CD14-positive monocyte (primary cell): ENCODE measurements at regions not wholly inside any gene's neighbourhood (a gene's known extent, or its start where the extent isn't known, plus 50 kb on each side); places are given as distances from the start of the nearest gene placed in this dataset.

Source experiments
- DNase-seq, 3 donors: peaks; one replicate each; pipeline ENCODE4 v3.0.0-alpha.2; 2011 to 2022
- H2AFZ ChIP-seq: 2 replicates; pipeline ENCODE4 v1.6.0; 2012; ENCODE audit warnings: mild to moderate bottlenecking, low read depth, low read length, inconsistent platforms; ENCODE audit not compliant: insufficient read depth, poor library complexity, severe bottlenecking
- H3K27ac ChIP-seq, 2 donors: 1 replicate in 1 of 2; 2 replicates in 1 of 2; pipeline ENCODE4 v1.5.1; 2012 to 2013; ENCODE audit warnings: low read length in 2 of 2, control low read depth in 1 of 2, inconsistent platforms in 1 of 2, low read depth in 1 of 2, mild to moderate bottlenecking in 1 of 2
- H3K27me3 ChIP-seq, 2 donors: one replicate each; pipeline versions ENCODE4 v1.6.0 to v1.6.1; 2011 to 2013; ENCODE audit warnings: low read length in 2 of 2; ENCODE audit not compliant: control insufficient read depth in 2 of 2, insufficient read depth in 2 of 2
- H3K36me3 ChIP-seq, 2 donors: replicated peaks in 1 of 2; 1 replicate in 1 of 2; 2 replicates in 1 of 2; pipeline versions ENCODE4 v1.5.1 to v1.6.1; 2012 to 2013; ENCODE audit warnings: low read length in 2 of 2, control low read depth in 1 of 2, inconsistent platforms in 1 of 2, mild to moderate bottlenecking in 1 of 2; ENCODE audit not compliant: insufficient read depth in 2 of 2, control insufficient read depth in 1 of 2
- H3K4me1 ChIP-seq, 2 donors: 1 replicate in 1 of 2; 2 replicates in 1 of 2; pipeline versions ENCODE4 v1.5.1 to v1.6.1; 2012 to 2013; ENCODE audit warnings: low read length in 2 of 2, control low read depth in 1 of 2, inconsistent platforms in 1 of 2, mild to moderate bottlenecking in 1 of 2, moderate library complexity in 1 of 2; ENCODE audit not compliant: insufficient read depth in 2 of 2, control insufficient read depth in 1 of 2
- H3K4me2 ChIP-seq: replicated peaks from 2 replicates; pipeline ENCODE3; 2012; ENCODE audit warnings: low read length, moderate library complexity, mild to moderate bottlenecking; ENCODE audit not compliant: poor library complexity, severe bottlenecking; ENCODE audit errors: extremely low read depth
- H3K4me3 ChIP-seq, 3 experiments: fragments of 200-600 bp in 1 of 3; sonication (generic) in 1 of 3; replicated peaks in 1 of 3; 1 replicate in 2 of 3; 2 replicates in 1 of 3; pipeline ENCODE4 v1.5.1; 2011 to 2013; ENCODE audit warnings: low read length in 3 of 3, mild to moderate bottlenecking in 3 of 3, control low read depth in 2 of 3, low read depth in 2 of 3, inconsistent platforms in 1 of 3, moderate library complexity in 1 of 3
- H3K79me2 ChIP-seq: 2 replicates; pipeline ENCODE4 v1.6.0; 2012; ENCODE audit warnings: mild to moderate bottlenecking, control low read depth, inconsistent platforms, low read length, moderate library complexity; ENCODE audit not compliant: insufficient read depth
- H3K9ac ChIP-seq: 2 replicates; pipeline ENCODE4 v1.6.0; 2017; ENCODE audit warnings: low read length, mild to moderate bottlenecking; ENCODE audit not compliant: insufficient read depth, poor library complexity, severe bottlenecking
- H3K9me3 ChIP-seq, 2 donors: replicated peaks in 1 of 2; 1 replicate in 1 of 2; 2 replicates in 1 of 2; pipeline versions ENCODE4 v1.5.1 to v1.6.1; 2012 to 2013; ENCODE audit warnings: low read length in 2 of 2, control low read depth in 1 of 2; ENCODE audit not compliant: control insufficient read depth in 1 of 2, insufficient read depth in 1 of 2
- H4K20me1 ChIP-seq: 2 replicates; pipeline ENCODE4 v1.6.0; 2012; ENCODE audit warnings: mild to moderate bottlenecking, low read length, control low read depth, moderate library complexity; ENCODE audit not compliant: insufficient read depth
- H3K27ac Mint-ChIP-seq, 7 donors: one replicate each; pipeline ENCODE4 v1.8.0; 2020; ENCODE audit warnings: mild to moderate bottlenecking in 7 of 7, mixed read lengths in 7 of 7, moderate library complexity in 6 of 7, inconsistent platforms in 2 of 7
- H3K27me3 Mint-ChIP-seq, 3 donors: one replicate each; pipeline ENCODE4 v1.8.0; 2021 to 2022; ENCODE audit warnings: low read depth in 3 of 3, mild to moderate bottlenecking in 3 of 3, mixed read lengths in 3 of 3, moderate library complexity in 3 of 3, inconsistent platforms in 1 of 3
- H3K36me3 Mint-ChIP-seq, 2 donors: one replicate each; pipeline ENCODE4 v1.8.0; 2020; ENCODE audit warnings: mixed read lengths in 2 of 2, inconsistent platforms in 1 of 2, mild to moderate bottlenecking in 1 of 2
- H3K4me1 Mint-ChIP-seq: one replicate; pipeline ENCODE4 v1.8.0; 2020; ENCODE audit warnings: mild to moderate bottlenecking, mixed read lengths
- H3K4me3 Mint-ChIP-seq, 2 donors: one replicate each; pipeline ENCODE4 v1.8.0; 2020; ENCODE audit warnings: mild to moderate bottlenecking in 2 of 2, mixed read lengths in 2 of 2, moderate library complexity in 1 of 2
- H3K9me3 Mint-ChIP-seq, 7 donors: one replicate each; pipeline ENCODE4 v1.8.0; 2020 to 2022; ENCODE audit warnings: mixed read lengths in 7 of 7, mild to moderate bottlenecking in 6 of 7, moderate library complexity in 6 of 7, inconsistent platforms in 2 of 7
- WGBS: methylation state at CpG from one replicate; pipeline ENCODE4 v1.1.5; 2013; ENCODE audit warnings: missing lambda C conversion rate; ENCODE audit not compliant: insufficient coverage; 5-methylcytosine and 5-hydroxymethylcytosine counted together
- intact Hi-C, 2 donors: fragments of 100-400 bp; cut with micrococcal nuclease; formaldehyde crosslinking; loops; one replicate each; pipeline versions ENCODE4 v1.15.0 to v1.15.1; 2023
- TF ChIP-seq, protein P1 (sequence below): fragments of 200-600 bp; IDR thresholded peaks from one replicate; pipeline ENCODE4 v1.8.0; 2022; ENCODE audit warnings: antibody characterized with exemption, mild to moderate bottlenecking

DNA sequence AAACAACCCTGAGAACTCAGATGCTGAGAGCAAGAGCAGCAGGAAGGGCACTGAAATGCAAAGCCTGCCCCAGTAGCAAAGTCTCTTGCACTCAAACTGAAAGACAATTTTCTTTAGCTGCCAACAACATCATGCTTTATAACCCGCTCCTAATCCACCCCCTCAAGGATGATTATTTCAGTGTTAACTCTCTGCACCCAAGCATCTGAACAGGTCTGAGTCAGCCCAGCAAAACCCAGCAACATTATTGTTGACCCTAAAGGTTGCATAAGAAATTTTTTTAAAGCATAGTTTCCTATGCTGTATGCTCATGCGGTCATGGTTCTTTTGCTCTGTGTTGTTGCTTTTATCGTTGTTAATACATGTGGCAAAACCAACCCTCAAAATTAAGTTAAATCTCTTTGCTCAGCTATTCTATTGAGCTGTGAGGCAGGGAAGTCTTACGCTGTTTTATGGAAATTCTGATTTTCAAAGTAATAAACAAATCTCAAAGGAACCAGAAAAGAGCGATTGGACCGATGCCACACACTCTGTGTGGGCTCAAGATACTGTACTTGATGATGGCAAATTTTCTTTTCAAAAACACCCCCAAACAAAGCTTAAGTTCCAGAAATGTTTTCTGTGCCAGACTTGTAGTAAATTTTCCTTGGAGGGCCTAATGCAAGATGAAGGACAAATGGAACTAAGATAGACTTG, 440.6 kb upstream of the MPDZ start:
- Histone ChIP-seq H3K4me1 (no peaks in the 10 kb centered on the region), H3K79me2 (no peaks in the 10 kb centered on the region), H3K9me3 (no peaks in the 10 kb centered on the region), H3K9ac (no peak overlapping the region), H3K4me2 (no peak overlapping the region), H3K36me3 (no peaks in the 10 kb centered on the region), H3K27me3 (no peaks in the 10 kb centered on the region), H3K4me3 (no peak overlapping the region), H2AFZ (no peak overlapping the region), H4K20me1 (no peaks in the 10 kb centered on the region), H3K27ac (no peak overlapping the region)
- intact Hi-C loops, result no loop called here
- H3K27me3 Mint-ChIP-seq, result no peaks in the 10 kb centered on the region
- no peak overlapping the region for H3K4me3 Mint-ChIP-seq
- no peak for DNase-seq
- WGBS, result 100% methylated on average over 1 of the region's 6 CpGs
- TF ChIP-seq, protein P1, sequence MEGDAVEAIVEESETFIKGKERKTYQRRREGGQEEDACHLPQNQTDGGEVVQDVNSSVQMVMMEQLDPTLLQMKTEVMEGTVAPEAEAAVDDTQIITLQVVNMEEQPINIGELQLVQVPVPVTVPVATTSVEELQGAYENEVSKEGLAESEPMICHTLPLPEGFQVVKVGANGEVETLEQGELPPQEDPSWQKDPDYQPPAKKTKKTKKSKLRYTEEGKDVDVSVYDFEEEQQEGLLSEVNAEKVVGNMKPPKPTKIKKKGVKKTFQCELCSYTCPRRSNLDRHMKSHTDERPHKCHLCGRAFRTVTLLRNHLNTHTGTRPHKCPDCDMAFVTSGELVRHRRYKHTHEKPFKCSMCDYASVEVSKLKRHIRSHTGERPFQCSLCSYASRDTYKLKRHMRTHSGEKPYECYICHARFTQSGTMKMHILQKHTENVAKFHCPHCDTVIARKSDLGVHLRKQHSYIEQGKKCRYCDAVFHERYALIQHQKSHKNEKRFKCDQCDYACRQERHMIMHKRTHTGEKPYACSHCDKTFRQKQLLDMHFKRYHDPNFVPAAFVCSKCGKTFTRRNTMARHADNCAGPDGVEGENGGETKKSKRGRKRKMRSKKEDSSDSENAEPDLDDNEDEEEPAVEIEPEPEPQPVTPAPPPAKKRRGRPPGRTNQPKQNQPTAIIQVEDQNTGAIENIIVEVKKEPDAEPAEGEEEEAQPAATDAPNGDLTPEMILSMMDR, result no peak
- H3K4me1 Mint-ChIP-seq, result no peaks in the 10 kb centered on the region
- H3K9me3 Mint-ChIP-seq, result peaks cover 0 to 3% (median 1%) of the 10 kb centered on the region in 7 donors
- H3K36me3 Mint-ChIP-seq, result no peaks in the 10 kb centered on the region
- peak overlapping the region in 1 of 7 donors; percentile 25 for H3K27ac Mint-ChIP-seq

DNA sequence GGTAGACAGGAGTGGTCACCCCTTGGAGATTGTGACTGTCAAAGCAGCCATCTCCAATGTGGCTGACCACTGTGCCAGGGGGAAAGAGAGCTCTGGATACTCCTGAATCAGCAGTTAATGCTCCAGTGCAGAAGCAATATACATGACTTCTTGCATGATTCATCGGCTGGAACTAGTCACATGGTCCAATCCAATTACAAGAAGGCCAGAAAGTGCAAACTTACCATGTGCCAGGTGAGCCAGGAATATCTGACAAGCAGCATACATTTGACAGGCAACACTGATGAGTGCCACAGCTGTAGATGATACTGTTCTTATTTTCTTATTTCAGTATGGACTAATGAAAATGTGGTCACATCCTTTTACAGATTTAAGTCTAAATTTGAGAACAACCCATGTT, 440.0 kb upstream of the MPDZ start:
- no peaks in the 10 kb centered on the region for H3K9me3 ChIP-seq
- no peak overlapping the region for H2AFZ ChIP-seq
- peaks cover 0 to 3% (median 1%) of the 10 kb centered on the region in 7 donors for H3K9me3 Mint-ChIP-seq
- H3K9ac ChIP-seq, result no peak overlapping the region
- WGBS, result 75% methylated on average over 1 of the region's 1 CpG
- no peaks in the 10 kb centered on the region for H3K27me3 ChIP-seq
- H3K4me3 Mint-ChIP-seq, result no peak overlapping the region
- no peak overlapping the region for H3K27ac ChIP-seq
- DNase-seq, result no peak
- H3K27ac Mint-ChIP-seq, result no peak overlapping the region
- no peaks in the 10 kb centered on the region for H3K4me1 ChIP-seq
- no peaks in the 10 kb centered on the region for H3K79me2 ChIP-seq
- H3K4me2 ChIP-seq, result no peak overlapping the region
- H3K4me1 Mint-ChIP-seq, result no peaks in the 10 kb centered on the region
- TF ChIP-seq, protein P1, result no peak
- H4K20me1 ChIP-seq, result no peaks in the 10 kb centered on the region
- no peak overlapping the region for H3K4me3 ChIP-seq
- H3K27me3 Mint-ChIP-seq, result no peaks in the 10 kb centered on the region
- H3K36me3 ChIP-seq, result no peaks in the 10 kb centered on the region
- no peaks in the 10 kb centered on the region for H3K36me3 Mint-ChIP-seq
- intact Hi-C loops, result no loop called here
